HEK293T (cell line): ENCODE measurements at regions not wholly inside any gene's neighbourhood (a gene's known extent, or its start where the extent isn't known, plus 50 kb on each side); places are given as distances from the start of the nearest gene placed in this dataset.

Experiments
- CTCF ChIA-PET: fragments of 350-600 bp; formaldehyde crosslinking; extraction: SDS; loops from one replicate; lab custom pipeline; 2021; ENCODE audit warnings: antibody characterized with exemption, inconsistent platforms; lab: Yijun Ruan, JAX
- POLR2A ChIA-PET: fragments of 350-600 bp; formaldehyde crosslinking; extraction: SDS; loops from one replicate; lab custom pipeline; 2020; ENCODE audit warnings: antibody characterized with exemption, inconsistent platforms; lab: Yijun Ruan, JAX
- DNase-seq: peaks from one replicate; pipeline ENCODE4 v3.0.0; 2012; ENCODE audit warnings: mixed read lengths; ENCODE audit errors: extremely low spot score
- ARNT ChIP-seq: fragments of 450-650 bp; IDR thresholded peaks from 2 replicates; pipeline ENCODE4 v1.6.1; 2017; ENCODE audit warnings: mild to moderate bottlenecking
- BHLHE40 ChIP-seq: fragments of 450-650 bp; IDR thresholded peaks from 2 replicates; pipeline ENCODE4 v1.6.1; 2016; ENCODE audit warnings: mild to moderate bottlenecking, moderate library complexity, borderline replicate concordance
- CTBP1 ChIP-seq: fragments of 450-650 bp; IDR thresholded peaks from 2 replicates; pipeline ENCODE4 v1.6.1; 2016; ENCODE audit warnings: borderline replicate concordance
- ELF4 ChIP-seq: fragments of 450-650 bp; IDR thresholded peaks from 2 replicates; pipeline ENCODE4 v1.6.1; 2017; ENCODE audit warnings: antibody characterized with exemption
- FOXA1 ChIP-seq: fragments of 450-650 bp; IDR thresholded peaks from 2 replicates; pipeline ENCODE4 v1.6.1; 2016; ENCODE audit warnings: mild to moderate bottlenecking
- FOXK2 ChIP-seq: fragments of 450-650 bp; IDR thresholded peaks from 2 replicates; pipeline ENCODE4 v1.6.1; 2016; ENCODE audit warnings: mild to moderate bottlenecking
- FOXM1 ChIP-seq: fragments of 450-650 bp; IDR thresholded peaks from 2 replicates; pipeline ENCODE4 v1.6.1; 2017; ENCODE audit warnings: mild to moderate bottlenecking, borderline replicate concordance
- HDGF ChIP-seq: fragments of 450-650 bp; IDR thresholded peaks from 2 replicates; pipeline ENCODE4 v1.6.1; 2017; ENCODE audit warnings: antibody characterized with exemption, borderline replicate concordance
- L3MBTL2 ChIP-seq: fragments of 450-650 bp; conservative IDR thresholded peaks from 2 replicates; pipeline ENCODE4 v1.6.1; 2016; ENCODE audit warnings: mild to moderate bottlenecking
- LEF1 ChIP-seq: fragments of 450-650 bp; IDR thresholded peaks from 2 replicates; pipeline ENCODE4 v1.6.1; 2017; ENCODE audit warnings: mild to moderate bottlenecking, borderline replicate concordance
- NFRKB ChIP-seq: fragments of 450-650 bp; IDR thresholded peaks from 2 replicates; pipeline ENCODE4 v1.6.1; 2016; ENCODE audit warnings: mild to moderate bottlenecking, moderate library complexity
- SP1 ChIP-seq: fragments of 450-650 bp; IDR thresholded peaks from 2 replicates; pipeline ENCODE4 v1.6.1; 2017
- SUZ12 ChIP-seq: fragments of 450-650 bp; IDR thresholded peaks from 2 replicates; pipeline ENCODE4 v1.6.1; 2016; ENCODE audit warnings: mild to moderate bottlenecking
- TARDBP ChIP-seq: fragments of 450-650 bp; IDR thresholded peaks from 2 replicates; pipeline ENCODE4 v1.6.1; 2016
- ZNF384 ChIP-seq: fragments of 450-650 bp; IDR thresholded peaks from 2 replicates; pipeline ENCODE4 v1.6.1; 2016
- TF ChIP-seq, protein P1 (sequence below): fragments of 450-650 bp; IDR thresholded peaks from 2 replicates; pipeline ENCODE4 v1.6.1; 2016

DNA sequence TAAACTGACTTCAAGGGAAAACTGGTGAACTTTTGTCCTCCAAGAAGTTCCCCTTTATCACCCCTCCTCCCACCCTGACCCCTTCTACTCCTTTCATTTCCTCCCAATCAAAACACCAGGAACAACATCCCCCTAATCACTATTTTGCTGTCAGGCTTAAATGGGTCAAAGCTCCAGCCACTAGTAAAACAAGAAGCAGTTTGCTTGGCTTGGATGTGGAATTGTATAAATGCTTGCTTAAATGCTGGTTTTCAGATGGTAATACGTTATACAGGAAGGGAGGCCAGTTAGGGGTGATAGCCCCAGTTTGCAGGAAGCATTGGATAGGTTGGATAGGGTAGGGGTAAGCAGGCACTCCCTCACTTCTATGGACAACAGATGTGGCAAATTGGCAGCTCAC, 473.6 kb downstream of the AGTPBP1 start:
- DNase-seq = no peak
- TF ChIP-seq L3MBTL2 (no peak), FOXA1 (no peak), ZNF384 (no peak), BHLHE40 (no peak), ARNT (no peak), FOXM1 (no peak), CTBP1 (no peak), ELF4 (no peak), LEF1 (no peak), SUZ12 (no peak), SP1 (no peak), FOXK2 (no peak), NFRKB (no peak), HDGF (no peak)
- TF ChIP-seq, protein P1, sequence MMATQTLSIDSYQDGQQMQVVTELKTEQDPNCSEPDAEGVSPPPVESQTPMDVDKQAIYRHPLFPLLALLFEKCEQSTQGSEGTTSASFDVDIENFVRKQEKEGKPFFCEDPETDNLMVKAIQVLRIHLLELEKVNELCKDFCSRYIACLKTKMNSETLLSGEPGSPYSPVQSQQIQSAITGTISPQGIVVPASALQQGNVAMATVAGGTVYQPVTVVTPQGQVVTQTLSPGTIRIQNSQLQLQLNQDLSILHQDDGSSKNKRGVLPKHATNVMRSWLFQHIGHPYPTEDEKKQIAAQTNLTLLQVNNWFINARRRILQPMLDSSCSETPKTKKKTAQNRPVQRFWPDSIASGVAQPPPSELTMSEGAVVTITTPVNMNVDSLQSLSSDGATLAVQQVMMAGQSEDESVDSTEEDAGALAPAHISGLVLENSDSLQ = no peak
- ChIA-PET POLR2A (no interaction called here), CTCF (no interaction called here)

DNA sequence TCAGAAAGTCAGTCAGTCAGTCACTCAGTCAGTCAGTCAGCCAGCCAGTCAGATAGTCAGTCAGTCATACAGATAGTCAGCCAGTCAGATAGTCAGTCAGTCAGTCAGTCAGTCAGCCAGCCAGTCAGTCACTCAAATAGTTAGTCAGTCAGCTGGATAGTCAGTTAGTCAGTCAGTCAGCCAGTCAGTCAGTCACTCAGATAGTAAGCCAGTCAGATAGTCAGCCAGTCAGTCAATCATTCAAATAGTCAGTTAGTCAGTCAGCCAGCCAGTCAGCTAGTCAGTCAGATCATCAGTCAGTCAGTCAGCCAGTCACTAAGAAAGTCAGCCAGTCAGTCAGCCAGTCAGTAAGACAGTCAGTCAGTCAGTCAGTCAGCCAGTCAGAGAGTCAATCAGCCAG, 477.1 kb downstream of the AGTPBP1 start:
- CTCF ChIA-PET = no interaction called here
- no peak for DNase-seq
- POLR2A ChIA-PET = no interaction called here
- TF ChIP-seq CTBP1 = no peak
- TF ChIP-seq, protein P1 = peak; percentile 31

DNA sequence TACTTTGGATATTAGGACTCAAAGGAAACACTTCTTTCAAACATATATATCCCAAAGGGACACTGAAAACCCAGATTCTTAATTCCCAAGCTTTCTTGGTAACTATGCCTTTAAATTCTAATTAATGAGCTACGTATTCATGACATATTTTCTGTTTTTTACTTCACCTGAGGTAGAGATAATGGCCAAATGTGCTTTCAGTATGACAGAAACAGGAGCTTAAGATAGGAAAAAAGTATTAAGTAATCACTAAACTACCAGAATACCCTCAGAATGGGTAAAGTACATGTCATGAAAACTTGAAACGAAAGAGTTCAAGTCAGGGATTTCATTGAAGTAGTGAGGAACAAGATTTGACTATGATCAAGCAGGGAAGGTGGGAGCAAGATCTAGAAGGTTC, 478.5 kb downstream of the AGTPBP1 start:
- ChIA-PET CTCF (no interaction called here), POLR2A (no interaction called here)
- TF ChIP-seq ELF4 (no peak), FOXK2 (no peak), BHLHE40 (no peak), SP1 (no peak), FOXA1 (no peak), LEF1 (no peak), NFRKB (no peak), L3MBTL2 (no peak), ZNF384 (no peak), CTBP1 (no peak), TARDBP (no peak), SUZ12 (no peak), HDGF (no peak), FOXM1 (no peak), ARNT (no peak)
- TF ChIP-seq, protein P1 = no peak
- DNase-seq = no peak

DNA sequence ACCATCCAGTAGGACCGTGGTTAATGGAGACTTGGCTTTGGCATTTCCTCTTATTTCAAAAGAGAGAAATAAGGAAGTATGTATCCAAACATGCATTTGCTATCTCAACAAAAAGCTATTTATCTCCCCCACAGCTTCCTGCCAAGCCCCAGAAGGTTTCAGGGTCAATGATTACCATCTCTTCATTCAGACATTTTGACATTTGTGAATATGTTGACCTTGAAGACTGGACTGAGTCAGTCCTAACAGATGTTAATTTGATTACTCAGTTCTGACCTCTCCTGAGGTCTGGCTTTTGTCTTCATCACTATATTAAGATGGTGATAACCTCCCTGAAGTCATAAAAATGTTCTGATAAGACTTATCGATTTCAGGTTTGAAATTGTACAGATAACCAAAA, 479.4 kb downstream of the AGTPBP1 start:
- CTCF ChIA-PET = no interaction called here
- POLR2A ChIA-PET = no interaction called here
- DNase-seq = no peak
- no peak for TF ChIP-seq ELF4
- no peak for TF ChIP-seq ZNF384
- no peak for TF ChIP-seq TARDBP
- TF ChIP-seq ARNT = no peak
- TF ChIP-seq NFRKB = no peak
- no peak for TF ChIP-seq CTBP1
- no peak for TF ChIP-seq FOXK2
- TF ChIP-seq SP1 = no peak
- TF ChIP-seq L3MBTL2 = no peak
- no peak for TF ChIP-seq BHLHE40
- no peak for TF ChIP-seq HDGF
- no peak for TF ChIP-seq FOXA1
- TF ChIP-seq, protein P1 = no peak
- TF ChIP-seq SUZ12 = no peak

DNA sequence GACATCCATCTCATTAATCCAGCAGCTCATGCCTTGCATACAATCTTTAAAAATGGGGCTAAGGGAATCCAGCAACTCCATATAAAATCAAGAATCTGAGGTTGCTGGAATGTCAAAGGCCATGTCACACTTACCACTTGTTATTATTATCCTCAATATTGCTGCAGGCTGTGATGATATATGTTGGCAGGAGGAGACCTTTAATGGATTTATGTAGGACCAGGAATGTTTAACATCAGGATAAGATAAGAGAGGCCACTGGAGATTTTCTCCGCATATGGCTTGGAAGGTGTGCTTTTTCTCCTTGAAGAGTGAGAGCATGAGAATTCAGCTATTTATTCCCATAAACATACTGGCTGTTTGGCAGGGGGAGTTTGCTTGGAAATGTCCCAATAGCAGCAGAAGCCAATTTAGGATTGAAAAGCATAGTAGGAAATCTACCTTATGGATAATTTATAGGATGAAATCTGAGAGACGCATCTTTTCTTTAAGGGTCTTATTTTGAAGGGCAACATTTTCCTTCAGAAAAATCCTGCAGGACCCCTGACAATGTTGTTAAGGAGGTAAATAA, 481.4 kb downstream of the AGTPBP1 start:
- ChIA-PET POLR2A (no interaction called here), CTCF (interaction anchor here (0.6 kb wide), 1 partner anchor 815 kb away, joined by 3 read pairs; no protein-coding TSS in a partner anchor)
- no peak for DNase-seq
- TF ChIP-seq TARDBP = no peak
- TF ChIP-seq FOXM1 = no peak
- TF ChIP-seq FOXA1 = no peak
- TF ChIP-seq ELF4 = no peak
- no peak for TF ChIP-seq BHLHE40

DNA sequence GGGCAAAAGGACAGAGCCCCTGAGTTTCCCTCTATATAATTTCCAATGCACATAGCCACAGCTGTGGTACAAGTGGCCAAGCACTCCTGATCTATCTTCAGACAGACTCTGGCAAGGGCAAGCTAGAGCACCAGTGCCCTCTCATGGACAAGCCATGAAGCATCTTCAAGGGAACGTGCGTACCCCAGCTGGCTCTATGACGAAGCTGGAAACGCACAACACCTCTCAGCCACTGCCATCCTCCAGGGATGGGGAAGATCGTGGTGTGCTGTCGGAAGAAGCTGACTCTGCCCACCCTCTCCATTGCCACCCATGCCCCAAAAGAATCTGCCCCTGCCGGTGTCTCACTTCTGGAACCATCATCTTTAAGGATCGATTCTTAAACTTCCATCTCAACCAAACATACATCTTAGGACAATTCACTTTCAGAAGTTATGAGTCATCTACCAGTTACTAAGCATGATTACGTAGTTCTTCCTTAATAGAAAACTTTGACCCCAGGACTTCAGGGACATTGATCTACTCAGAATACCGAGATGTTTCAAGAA, 482.9 kb downstream of the AGTPBP1 start:
- CTCF ChIA-PET = interaction anchor here (0.6 to 1.1 kb wide), 3 partner anchors 10 to 862 kb away, joined by 4 read pairs; no protein-coding TSS in a partner anchor

More for the DNA sequence above, 482.9 kb downstream of the AGTPBP1 start:
- no peak for TF ChIP-seq CTBP1
- TF ChIP-seq SUZ12 = no peak
- no peak for TF ChIP-seq NFRKB
- TF ChIP-seq FOXM1 = no peak
- no peak for TF ChIP-seq TARDBP
- TF ChIP-seq, protein P1 = no peak
- TF ChIP-seq FOXA1 = no peak
- TF ChIP-seq LEF1 = no peak
- TF ChIP-seq HDGF = no peak
- POLR2A ChIA-PET = interaction anchor here (0.6 kb wide), 1 partner anchor 469 kb away, joined by 3 read pairs; no protein-coding TSS in a partner anchor
- DNase-seq = peak; percentile 80
